ENCODE measurements at regions not wholly inside any gene's neighbourhood (a gene's known extent, or its start where the extent isn't known, plus 50 kb on each side); places are given as distances from the start of the nearest gene placed in this dataset.

DNA sequence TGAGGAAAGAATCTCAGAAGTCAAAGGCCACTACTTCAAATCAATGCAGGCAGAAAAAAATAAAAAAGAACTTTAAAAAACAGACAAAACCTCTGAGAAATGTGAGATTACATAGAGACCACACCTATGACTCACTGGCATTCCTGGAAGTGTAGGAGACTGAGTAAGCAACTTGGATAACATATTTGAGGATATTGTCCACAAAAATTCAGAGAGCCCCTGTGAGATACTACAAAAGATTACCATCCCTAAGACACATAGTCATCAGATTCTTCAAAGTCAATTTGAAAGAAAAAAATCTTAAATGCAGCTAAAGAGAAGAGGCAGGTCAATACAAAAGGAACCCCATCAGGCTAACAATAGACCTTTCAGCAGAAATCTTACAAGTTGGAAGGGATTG lies 887.3 kb downstream of the NTRK3 start:
- Histone ChIP-seq H3K4me2 (no peak overlapping the region), H3K4me1 (ENCODE audit: insufficient read depth) (no peaks in the 10 kb centered on the region), H3F3A (replicated peaks; ENCODE audit: low read depth) (no peaks in the 10 kb centered on the region), H3K9me2 (ENCODE audit: insufficient read depth) (peaks cover 16% of the 10 kb centered on the region), H3K27ac (ENCODE audit: low read depth) (no peak overlapping the region), H2AFZ (no peak overlapping the region), H4K20me1 (replicated peaks; ENCODE audit: insufficient read depth) (no peaks in the 10 kb centered on the region), H3K36me3 (ENCODE audit: insufficient read depth) (no peaks in the 10 kb centered on the region), H3K79me2 (replicated peaks; ENCODE audit: insufficient read depth) (no peaks in the 10 kb centered on the region), H3K4me3 (no peak overlapping the region), H3K27me3 (ENCODE audit: insufficient read depth) (no peaks in the 10 kb centered on the region)
- Mint-ChIP-seq H3K36me3 (ENCODE audit: low read depth) (no peaks in the 10 kb centered on the region; the same call in 1 of the 3 replicates), H3K9me3 (peaks cover 11% of the 10 kb centered on the region; the same call in 2 of the 3 replicates), H3K4me1 (peaks cover 4% of the 10 kb centered on the region; the same call in 2 of the 3 replicates), H3K4me3 (no peak overlapping the region), H3K27ac (no peak overlapping the region), H3K27me3 (ENCODE audit: insufficient read depth, low read depth, poor library complexity) (peaks cover 1% of the 10 kb centered on the region)
- no peak for ATAC-seq
- no peak for TF ChIP-seq STAT1 (IDR thresholded peaks at IDR 0.05; ENCODE audit: unreplicated experiment)
- TF ChIP-seq EZH2 (IDR thresholded peaks at IDR 0.05; ENCODE audit: low read depth, unreplicated experiment): no peak
- TF ChIP-seq NANOG (IDR thresholded peaks at IDR 0.05; ENCODE audit: borderline replicate concordance): no peak
- TF ChIP-seq CREB1 (CRISPR knock-in tag; IDR thresholded peaks at IDR 0.05; ENCODE audit: low read depth): no peak
- no peak for TF ChIP-seq ZNF462 (CRISPR knock-in tag; IDR thresholded peaks at IDR 0.05)
- TF ChIP-seq ZNF331 (CRISPR knock-in tag; IDR thresholded peaks at IDR 0.05; ENCODE audit: low read depth): no peak
- TF ChIP-seq, protein P1, sequence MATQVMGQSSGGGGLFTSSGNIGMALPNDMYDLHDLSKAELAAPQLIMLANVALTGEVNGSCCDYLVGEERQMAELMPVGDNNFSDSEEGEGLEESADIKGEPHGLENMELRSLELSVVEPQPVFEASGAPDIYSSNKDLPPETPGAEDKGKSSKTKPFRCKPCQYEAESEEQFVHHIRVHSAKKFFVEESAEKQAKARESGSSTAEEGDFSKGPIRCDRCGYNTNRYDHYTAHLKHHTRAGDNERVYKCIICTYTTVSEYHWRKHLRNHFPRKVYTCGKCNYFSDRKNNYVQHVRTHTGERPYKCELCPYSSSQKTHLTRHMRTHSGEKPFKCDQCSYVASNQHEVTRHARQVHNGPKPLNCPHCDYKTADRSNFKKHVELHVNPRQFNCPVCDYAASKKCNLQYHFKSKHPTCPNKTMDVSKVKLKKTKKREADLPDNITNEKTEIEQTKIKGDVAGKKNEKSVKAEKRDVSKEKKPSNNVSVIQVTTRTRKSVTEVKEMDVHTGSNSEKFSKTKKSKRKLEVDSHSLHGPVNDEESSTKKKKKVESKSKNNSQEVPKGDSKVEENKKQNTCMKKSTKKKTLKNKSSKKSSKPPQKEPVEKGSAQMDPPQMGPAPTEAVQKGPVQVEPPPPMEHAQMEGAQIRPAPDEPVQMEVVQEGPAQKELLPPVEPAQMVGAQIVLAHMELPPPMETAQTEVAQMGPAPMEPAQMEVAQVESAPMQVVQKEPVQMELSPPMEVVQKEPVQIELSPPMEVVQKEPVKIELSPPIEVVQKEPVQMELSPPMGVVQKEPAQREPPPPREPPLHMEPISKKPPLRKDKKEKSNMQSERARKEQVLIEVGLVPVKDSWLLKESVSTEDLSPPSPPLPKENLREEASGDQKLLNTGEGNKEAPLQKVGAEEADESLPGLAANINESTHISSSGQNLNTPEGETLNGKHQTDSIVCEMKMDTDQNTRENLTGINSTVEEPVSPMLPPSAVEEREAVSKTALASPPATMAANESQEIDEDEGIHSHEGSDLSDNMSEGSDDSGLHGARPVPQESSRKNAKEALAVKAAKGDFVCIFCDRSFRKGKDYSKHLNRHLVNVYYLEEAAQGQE (IDR thresholded peaks at IDR 0.05; ENCODE audit: unreplicated experiment): no peak
- TF ChIP-seq POLR2AphosphoS5 (IDR thresholded peaks at IDR 0.05; ENCODE audit: low read depth): no peak
- no peak for TF ChIP-seq ZNF114 (CRISPR knock-in tag; IDR thresholded peaks at IDR 0.05)
- TF ChIP-seq, protein P2, sequence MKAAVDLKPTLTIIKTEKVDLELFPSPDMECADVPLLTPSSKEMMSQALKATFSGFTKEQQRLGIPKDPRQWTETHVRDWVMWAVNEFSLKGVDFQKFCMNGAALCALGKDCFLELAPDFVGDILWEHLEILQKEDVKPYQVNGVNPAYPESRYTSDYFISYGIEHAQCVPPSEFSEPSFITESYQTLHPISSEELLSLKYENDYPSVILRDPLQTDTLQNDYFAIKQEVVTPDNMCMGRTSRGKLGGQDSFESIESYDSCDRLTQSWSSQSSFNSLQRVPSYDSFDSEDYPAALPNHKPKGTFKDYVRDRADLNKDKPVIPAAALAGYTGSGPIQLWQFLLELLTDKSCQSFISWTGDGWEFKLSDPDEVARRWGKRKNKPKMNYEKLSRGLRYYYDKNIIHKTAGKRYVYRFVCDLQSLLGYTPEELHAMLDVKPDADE (IDR thresholded peaks at IDR 0.05): no peak
- TF ChIP-seq EZH2phosphoT487 (IDR thresholded peaks at IDR 0.05; ENCODE audit: unreplicated experiment): no peak
- TF ChIP-seq JUNB (IDR thresholded peaks at IDR 0.05; ENCODE audit: unreplicated experiment): no peak
- no peak for TF ChIP-seq CTCF (conservative IDR thresholded peaks at IDR 0.05; ENCODE audit: low read depth in 2 of 2)
- DNase-seq (ENCODE audit: low spot score): no peak
